Activated CD8-positive, alpha-beta T cell treated with anti-CD3 and anti-CD28 coated beads, Interleukin-2, amount 10 ng/mL, durations not matched to agents 7 days and 5 days (primary cell): ENCODE measurements at regions not wholly inside any gene's neighbourhood (a gene's known extent, or its start where the extent isn't known, plus 50 kb on each side); places are given as distances from the start of the nearest gene placed in this dataset.

Source experiments
- ATAC-seq: fragments of 150-1000 bp; cut with Tn5 transposase; one replicate; pipeline ENCODE4 v1.10.0; 2021; ENCODE audit warnings: moderate library complexity
- CTCF ChIA-PET: fragments of 350-600 bp; sonication (Branson Sonifier 250); formaldehyde crosslinking; loops from one replicate; lab custom pipeline; 2021; ENCODE audit warnings: antibody characterized with exemption; lab: Charles Lee
- POLR2A ChIA-PET: fragments of 350-600 bp; sonication (Branson Sonifier 250); formaldehyde crosslinking; loops from one replicate; lab custom pipeline; 2021; ENCODE audit warnings: antibody characterized with exemption; lab: Charles Lee
- DNase-seq: peaks from one replicate; pipeline ENCODE4 v3.0.0-alpha.2; 2020
- H3K27ac Mint-ChIP-seq: one replicate; pipeline ENCODE4 v1.8.0; 2021; ENCODE audit warnings: mild to moderate bottlenecking, mixed read lengths
- H3K27me3 Mint-ChIP-seq: one replicate; pipeline ENCODE4 v1.8.0; 2021; ENCODE audit warnings: low read depth, mixed read lengths
- H3K36me3 Mint-ChIP-seq: one replicate; pipeline ENCODE4 v1.8.0; 2021; ENCODE audit warnings: low read depth, mixed read lengths
- H3K4me1 Mint-ChIP-seq: one replicate; pipeline ENCODE4 v1.8.0; 2021; ENCODE audit warnings: low read depth, mixed read lengths
- H3K4me3 Mint-ChIP-seq: one replicate; pipeline ENCODE4 v1.8.0; 2021; ENCODE audit warnings: mild to moderate bottlenecking, mixed read lengths
- H3K9me3 Mint-ChIP-seq: one replicate; pipeline ENCODE4 v1.8.0; 2022; ENCODE audit warnings: mixed read lengths; ENCODE audit not compliant: insufficient read depth

GRCh38 chr7:142616842-142617241, 132.4 kb upstream of the PRSS1 start:
- H3K4me1 Mint-ChIP-seq, result peaks cover 4% of the 10 kb centered on the region
- H3K27me3 Mint-ChIP-seq, result peaks cover 19% of the 10 kb centered on the region
- H3K36me3 Mint-ChIP-seq, result peaks cover 3% of the 10 kb centered on the region
- peak overlapping the region; percentile 28 for H3K27ac Mint-ChIP-seq
- ChIA-PET POLR2A (interaction anchor here (1.2 to 1.5 kb wide), 3 partner anchors 174 to 192 kb away, joined by 3 to 14 read pairs (median 7); no protein-coding TSS in a partner anchor), CTCF (interaction anchor here (0.6 to 1.2 kb wide), 3 partner anchors 8 to 172 kb away, joined by 3 read pairs; no protein-coding TSS in a partner anchor)
- no peak for DNase-seq
- H3K4me3 Mint-ChIP-seq, result peak overlapping the region; percentile 57
- no peak for ATAC-seq
- no peaks in the 10 kb centered on the region for H3K9me3 Mint-ChIP-seq

- Mint-ChIP-seq H3K27ac (peak overlapping the region; percentile 72), H3K4me3 (peak overlapping the region; percentile 57), H3K4me1 (peaks cover 7% of the 10 kb centered on the region), H3K36me3 (peaks cover 3% of the 10 kb centered on the region), H3K27me3 (peaks cover 19% of the 10 kb centered on the region), H3K9me3 (no peaks in the 10 kb centered on the region)
- no peak for ATAC-seq
- ChIA-PET CTCF (interaction anchor here (0.6 to 1.5 kb wide), 4 partner anchors 9 to 183 kb away, joined by 3 to 5 read pairs (median 3); no protein-coding TSS in a partner anchor), POLR2A (interaction anchor here (1.1 to 1.5 kb wide), 4 partner anchors 173 to 193 kb away, joined by 3 to 14 read pairs (median 6); no protein-coding TSS in a partner anchor)
- DNase-seq, result no peak
These were observed 133.1 kb upstream of the PRSS1 start for GRCh38 chr7:142616121-142616643.

GRCh38 chr7:142615508-142615907, 133.8 kb upstream of the PRSS1 start:
- H3K9me3 Mint-ChIP-seq, result no peaks in the 10 kb centered on the region
- H3K27ac Mint-ChIP-seq, result peak overlapping the region; percentile 72
- ATAC-seq (peak; percentile 45), DNase-seq (no peak)
- CTCF ChIA-PET, result interaction anchor here (0.6 to 1.5 kb wide), 4 partner anchors 10 to 879 kb away, joined by 3 to 5 read pairs (median 3); no protein-coding TSS in a partner anchor
- H3K27me3 Mint-ChIP-seq, result peaks cover 15% of the 10 kb centered on the region
- H3K36me3 Mint-ChIP-seq, result peaks cover 3% of the 10 kb centered on the region
- peaks cover 7% of the 10 kb centered on the region for H3K4me1 Mint-ChIP-seq
- peak overlapping the region; percentile 57 for H3K4me3 Mint-ChIP-seq
- POLR2A ChIA-PET, result interaction anchor here (1.1 to 1.5 kb wide), 4 partner anchors 173 to 193 kb away, joined by 3 to 14 read pairs (median 6); no protein-coding TSS in a partner anchor

GRCh38 chr7:142614116-142614515, 135.2 kb upstream of the PRSS1 start:
- ATAC-seq (no peak), DNase-seq (no peak)
- Mint-ChIP-seq H3K9me3 (no peaks in the 10 kb centered on the region), H3K27ac (no peak overlapping the region), H3K4me3 (no peak overlapping the region), H3K36me3 (peaks cover 3% of the 10 kb centered on the region), H3K27me3 (peaks cover 18% of the 10 kb centered on the region), H3K4me1 (peaks cover 8% of the 10 kb centered on the region)
- POLR2A ChIA-PET, result no interaction called here
- CTCF ChIA-PET, result interaction anchor here (0.8 to 1.0 kb wide), 2 partner anchors 18 to 79 kb away, joined by 3 read pairs; no protein-coding TSS in a partner anchor

GRCh38 chr7:142612237-142612881, 136.9 kb upstream of the PRSS1 start:
- H3K9me3 Mint-ChIP-seq, result no peaks in the 10 kb centered on the region
- ChIA-PET POLR2A (no interaction called here), CTCF (no interaction called here)
- H3K27me3 Mint-ChIP-seq, result peaks cover 12% of the 10 kb centered on the region
- ATAC-seq, result no peak
- DNase-seq, result no peak
- H3K4me3 Mint-ChIP-seq, result no peak overlapping the region
- no peak overlapping the region for H3K27ac Mint-ChIP-seq
- peaks cover 10% of the 10 kb centered on the region for H3K4me1 Mint-ChIP-seq
- peaks cover 3% of the 10 kb centered on the region for H3K36me3 Mint-ChIP-seq

- Mint-ChIP-seq H3K27me3 (peaks cover 9% of the 10 kb centered on the region), H3K36me3 (peaks cover 3% of the 10 kb centered on the region), H3K27ac (peak overlapping the region; percentile 25), H3K9me3 (no peaks in the 10 kb centered on the region), H3K4me1 (peaks cover 10% of the 10 kb centered on the region), H3K4me3 (no peak overlapping the region)
- ATAC-seq (no peak), DNase-seq (no peak)
- ChIA-PET POLR2A (no interaction called here), CTCF (interaction anchor here (1.1 to 1.3 kb wide), 2 partner anchors 15 to 199 kb away, joined by 3 to 7 read pairs; no protein-coding TSS in a partner anchor)
These were observed 137.6 kb upstream of the PRSS1 start for GRCh38 chr7:142611566-142612236.

- ChIA-PET POLR2A (interaction anchor here (0.6 kb wide), 1 partner anchor 199 kb away, joined by 3 read pairs; no protein-coding TSS in a partner anchor), CTCF (interaction anchor here (0.8 to 4.0 kb wide), 8 partner anchors 21 to 606 kb away, joined by 3 to 15 read pairs (median 4); no protein-coding TSS in a partner anchor)
- Mint-ChIP-seq H3K36me3 (no peaks in the 10 kb centered on the region), H3K27ac (peak overlapping the region; percentile 18), H3K4me3 (no peak overlapping the region), H3K9me3 (no peaks in the 10 kb centered on the region), H3K27me3 (peaks cover 8% of the 10 kb centered on the region), H3K4me1 (peaks cover 7% of the 10 kb centered on the region)
- no peak for ATAC-seq
- DNase-seq, result no peak
These were observed 140.4 kb upstream of the PRSS1 start for GRCh38 chr7:142608630-142609428.

GRCh38 chr7:142607351-142607750, 141.9 kb upstream of the PRSS1 start:
- no peak overlapping the region for H3K4me3 Mint-ChIP-seq
- H3K9me3 Mint-ChIP-seq, result no peaks in the 10 kb centered on the region
- no peak for DNase-seq
- no peak overlapping the region for H3K27ac Mint-ChIP-seq
- ATAC-seq, result no peak
- no peaks in the 10 kb centered on the region for H3K36me3 Mint-ChIP-seq
- H3K4me1 Mint-ChIP-seq, result peaks cover 7% of the 10 kb centered on the region
- CTCF ChIA-PET, result interaction anchor here (4.0 kb wide), 1 partner anchor 204 kb away, joined by 15 read pairs; no protein-coding TSS in a partner anchor
- peaks cover 14% of the 10 kb centered on the region for H3K27me3 Mint-ChIP-seq
- POLR2A ChIA-PET, result no interaction called here

GRCh38 chr7:142606081-142606480, 143.2 kb upstream of the PRSS1 start:
- no peaks in the 10 kb centered on the region for H3K9me3 Mint-ChIP-seq
- peaks cover 3% of the 10 kb centered on the region for H3K4me1 Mint-ChIP-seq
- H3K27ac Mint-ChIP-seq, result no peak overlapping the region
- no peak for DNase-seq
- no peak for ATAC-seq
- peaks cover 15% of the 10 kb centered on the region for H3K27me3 Mint-ChIP-seq
- no peaks in the 10 kb centered on the region for H3K36me3 Mint-ChIP-seq
- POLR2A ChIA-PET, result interaction anchor here (0.9 kb wide), 1 partner anchor 202 kb away, joined by 3 read pairs; no protein-coding TSS in a partner anchor
- CTCF ChIA-PET, result interaction anchor here (4.0 kb wide), 1 partner anchor 205 kb away, joined by 15 read pairs; no protein-coding TSS in a partner anchor
- no peak overlapping the region for H3K4me3 Mint-ChIP-seq

- no peaks in the 10 kb centered on the region for H3K36me3 Mint-ChIP-seq
- ChIA-PET CTCF (interaction anchor here (0.8 to 2.8 kb wide), 13 partner anchors 11 to 401 kb away, joined by 3 to 22 read pairs (median 6); partner anchors contain the start of gene EPHB6), POLR2A (no interaction called here)
- H3K4me1 Mint-ChIP-seq, result peaks cover 3% of the 10 kb centered on the region
- no peak overlapping the region for H3K4me3 Mint-ChIP-seq
- ATAC-seq, result no peak
- H3K27me3 Mint-ChIP-seq, result peaks cover 16% of the 10 kb centered on the region
- no peak for DNase-seq
- H3K9me3 Mint-ChIP-seq, result no peaks in the 10 kb centered on the region
- H3K27ac Mint-ChIP-seq, result no peak overlapping the region
These were observed 144.6 kb upstream of the PRSS1 start for GRCh38 chr7:142604671-142605070.
